Astrocyte of the cerebellum (primary cell): ENCODE measurements at regions not wholly inside any gene's neighbourhood (a gene's known extent, or its start where the extent isn't known, plus 50 kb on each side); places are given as distances from the start of the nearest gene placed in this dataset.

Source experiments
- DNase-seq: peaks from one replicate; pipeline ENCODE4 v3.0.0-alpha.2; 2011; ENCODE audit warnings: low read depth
- H3K4me3 ChIP-seq: 2 replicates; pipeline ENCODE4 v1.5.1; 2011; ENCODE audit warnings: mild to moderate bottlenecking, low read depth, low read length, moderate library complexity
- CTCF ChIP-seq: IDR thresholded peaks from 2 replicates; pipeline ENCODE4 v1.5.1; 2012; ENCODE audit warnings: low read length, low read depth, moderate library complexity, mild to moderate bottlenecking; ENCODE audit errors: missing control alignments
- in situ Hi-C: cut with HindIII; loops from 2 replicates; pipeline ENCODE4 v1.10.0; 2017; ENCODE audit warnings: low sequenced_read_pairs

DNA sequence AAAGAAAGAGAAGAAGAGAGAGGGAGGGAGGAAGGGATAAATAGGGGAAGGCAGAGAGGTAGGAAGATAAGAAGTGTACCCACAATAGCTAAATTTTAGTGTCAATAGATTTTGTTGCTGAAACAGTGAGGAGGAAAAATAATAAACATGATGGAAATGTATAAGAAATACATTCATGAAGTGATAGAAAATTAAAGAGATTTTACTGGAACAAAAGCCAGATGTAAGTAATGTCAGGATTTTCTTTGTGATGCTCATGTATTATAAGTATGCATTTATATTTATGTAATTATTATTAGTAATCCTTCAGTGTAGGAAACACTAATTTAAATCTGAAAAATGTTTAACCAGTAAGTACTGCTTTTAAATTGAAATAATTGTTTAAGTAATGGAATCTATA lies 1125.2 kb upstream of the FANCL start:
- no peak overlapping the region for H3K4me3 ChIP-seq
- in situ Hi-C loops, result no loop called here
- no peak for TF ChIP-seq CTCF
- no peak for DNase-seq

DNA sequence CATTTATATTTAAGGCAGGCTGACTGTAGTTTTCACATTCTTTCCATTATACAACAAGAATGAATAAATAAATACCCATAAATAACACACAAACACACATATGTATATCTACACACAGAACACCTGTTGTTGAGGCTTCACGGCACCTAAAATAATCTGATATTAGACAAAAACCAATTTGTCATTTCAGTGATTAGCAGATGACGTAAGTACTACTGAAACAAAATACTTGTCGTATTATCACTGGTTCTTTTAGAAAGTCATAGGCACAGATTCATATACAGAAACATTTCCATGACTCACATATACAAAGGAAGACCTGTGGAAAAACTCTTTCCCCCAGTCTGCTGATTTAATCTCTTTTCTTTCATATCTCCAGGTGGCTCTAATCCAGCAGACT lies 1113.4 kb upstream of the FANCL start:
- no peak for TF ChIP-seq CTCF
- H3K4me3 ChIP-seq, result no peak overlapping the region
- in situ Hi-C loops, result no loop called here
- DNase-seq, result no peak

DNA sequence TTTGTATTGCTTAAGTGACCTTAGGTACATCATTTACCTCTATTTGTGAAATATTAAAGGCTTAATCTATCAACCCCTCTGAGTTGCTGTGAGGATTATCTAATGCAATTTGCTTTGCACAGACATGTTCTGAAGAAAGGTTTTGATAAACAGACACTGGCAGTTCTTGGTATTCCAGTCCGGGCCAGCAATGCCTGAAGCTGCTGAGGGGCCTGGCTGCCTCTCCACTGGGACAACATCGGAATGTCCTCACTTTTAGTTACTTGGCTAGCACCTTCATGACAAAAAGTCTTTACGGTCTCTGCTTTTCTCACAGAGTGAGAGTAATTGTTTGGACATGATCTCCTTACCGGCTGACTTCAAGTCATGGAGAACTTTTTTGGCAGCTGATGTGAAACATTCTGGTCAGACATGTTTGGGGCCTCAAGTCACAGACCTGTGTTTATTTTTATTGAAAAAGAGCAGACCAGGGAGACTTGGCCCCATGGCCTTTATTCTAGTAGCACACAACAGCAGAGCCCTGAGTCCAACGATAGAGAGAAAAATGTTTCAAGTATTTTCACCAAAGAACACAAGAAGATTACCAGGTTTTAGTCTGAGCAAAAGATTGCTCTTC lies 1112.3 kb upstream of the FANCL start:
- in situ Hi-C loops, result no loop called here
- H3K4me3 ChIP-seq, result no peak overlapping the region
- no peak for TF ChIP-seq CTCF
- DNase-seq, result no peak

GRCh38 chr2:59342166-59342565 lies 1101.0 kb upstream of the FANCL start:
- in situ Hi-C loops, result no loop called here
- H3K4me3 ChIP-seq, result no peak overlapping the region
- DNase-seq, result no peak
- no peak for TF ChIP-seq CTCF

GRCh38 chr2:59339837-59340207 lies 1098.7 kb upstream of the FANCL start:
- in situ Hi-C loops, result no loop called here
- H3K4me3 ChIP-seq, result no peak overlapping the region
- no peak for DNase-seq
- TF ChIP-seq CTCF, result no peak

DNA sequence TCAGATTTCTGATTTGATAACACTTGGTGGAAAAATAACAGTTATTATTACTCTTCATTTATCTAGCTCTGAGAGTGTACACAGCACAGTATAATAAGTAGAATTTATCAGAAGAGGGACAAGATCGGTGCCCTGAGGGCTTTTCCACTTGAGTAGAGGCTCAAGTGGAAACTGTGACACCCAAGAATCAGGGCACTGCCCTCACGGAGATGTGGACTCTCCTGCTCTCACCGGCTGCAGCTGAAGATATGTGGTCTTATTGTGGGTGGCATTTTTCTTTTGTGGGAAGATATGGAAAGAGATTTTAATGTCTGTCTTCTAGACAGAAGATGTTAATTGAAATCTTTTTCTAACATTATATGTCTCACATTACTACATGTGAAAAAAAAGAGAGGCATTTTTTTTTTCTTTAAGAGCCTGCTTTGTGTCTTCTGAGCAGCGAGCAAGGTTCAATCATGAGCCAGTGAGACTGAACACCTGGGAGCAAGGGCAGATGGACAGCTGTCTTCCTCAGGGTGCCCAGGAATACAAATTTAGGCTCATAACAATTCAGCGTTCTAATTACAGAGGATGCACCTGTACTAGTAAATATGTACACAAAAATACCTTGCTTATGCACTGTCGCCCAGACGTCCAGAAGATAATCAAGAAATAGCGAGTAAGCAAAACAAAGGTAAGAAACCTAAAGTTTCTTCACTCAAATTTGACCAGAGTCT lies 1098.2 kb upstream of the FANCL start:
- no peak overlapping the region for H3K4me3 ChIP-seq
- in situ Hi-C loops, result no loop called here
- DNase-seq, result no peak
- no peak for TF ChIP-seq CTCF
